SU-DHL-6 (cell line): ENCODE measurements at regions not wholly inside any gene's neighbourhood (a gene's known extent, or its start where the extent isn't known, plus 50 kb on each side); places are given as distances from the start of the nearest gene placed in this dataset.

Experiments used
- CTCF ChIP-seq: fragments of 200-600 bp; sonication (generic); IDR thresholded peaks from one replicate; pipeline ENCODE4 v1.5.1; 2017; ENCODE audit warnings: antibody characterized with exemption, mild to moderate bottlenecking, low read length, moderate library complexity; ENCODE audit not compliant: insufficient read depth, poor library complexity, severe bottlenecking
- EZH2phosphoT487 ChIP-seq: fragments of 200-600 bp; sonication (generic), shearing (Covaris generic); conservative IDR thresholded peaks from 2 replicates; pipeline ENCODE4 v1.6.1; 2018; ENCODE audit warnings: mild to moderate bottlenecking, antibody characterized with exemption, low read length, moderate library complexity, mixed read lengths

- TF ChIP-seq CTCF (no peak), EZH2phosphoT487 (no peak)
Measured at GRCh38 chr4:81572402-81572801, 100.7 kb upstream of the RASGEF1B start.
